ENCODE measurements at regions not wholly inside any gene's neighbourhood (a gene's known extent, or its start where the extent isn't known, plus 50 kb on each side); places are given as distances from the start of the nearest gene placed in this dataset.

DNA sequence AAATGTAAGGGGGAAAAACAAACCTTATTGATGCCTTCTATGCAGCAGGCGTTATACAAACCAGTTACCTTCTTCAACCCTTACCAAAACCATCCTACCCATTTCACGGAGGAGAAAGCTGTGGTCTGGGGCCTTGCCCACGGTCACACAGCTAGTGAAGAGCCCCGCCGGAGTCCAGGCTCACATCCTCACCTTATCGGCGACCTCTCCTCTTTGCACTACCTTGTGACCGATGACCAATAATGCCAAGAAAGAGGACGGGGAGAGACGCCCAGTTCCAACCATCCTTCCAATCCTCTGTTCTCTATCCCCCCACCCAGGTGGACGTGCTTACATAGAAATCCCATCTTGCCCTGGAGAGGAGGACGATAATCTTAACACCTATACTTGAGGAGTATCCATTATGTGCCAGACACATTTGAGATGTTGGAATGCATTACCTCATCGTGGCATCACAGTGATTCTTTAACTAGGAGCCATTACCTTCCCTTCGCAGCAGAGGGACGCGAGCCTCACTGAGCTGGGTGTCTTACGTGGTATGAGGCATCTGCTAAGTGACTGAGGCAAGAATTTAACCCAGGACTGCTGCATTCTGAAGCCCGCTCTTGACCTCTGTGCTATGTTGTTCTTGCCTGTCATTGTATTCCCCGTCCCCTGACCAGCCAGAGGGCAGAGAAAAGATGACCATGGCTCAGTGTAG, 253.7 kb upstream of the B3GAT1 start:
- no peaks in the 10 kb centered on the region for H3K27me3 ChIP-seq (ENCODE audit: control insufficient read depth, insufficient read depth, low read length)
- no peak overlapping the region for H3K4me3 ChIP-seq (ENCODE audit: low read length)
- H3K4me1 ChIP-seq (ENCODE audit: control insufficient read depth, insufficient read depth, low read length) = no peaks in the 10 kb centered on the region
- no peak overlapping the region for H3K9ac ChIP-seq (ENCODE audit: low read length)
- H3K36me3 ChIP-seq (ENCODE audit: control insufficient read depth, insufficient read depth, low read length) = no peaks in the 10 kb centered on the region
- no peak overlapping the region for H3K27ac ChIP-seq (ENCODE audit: low read depth, low read length)

DNA sequence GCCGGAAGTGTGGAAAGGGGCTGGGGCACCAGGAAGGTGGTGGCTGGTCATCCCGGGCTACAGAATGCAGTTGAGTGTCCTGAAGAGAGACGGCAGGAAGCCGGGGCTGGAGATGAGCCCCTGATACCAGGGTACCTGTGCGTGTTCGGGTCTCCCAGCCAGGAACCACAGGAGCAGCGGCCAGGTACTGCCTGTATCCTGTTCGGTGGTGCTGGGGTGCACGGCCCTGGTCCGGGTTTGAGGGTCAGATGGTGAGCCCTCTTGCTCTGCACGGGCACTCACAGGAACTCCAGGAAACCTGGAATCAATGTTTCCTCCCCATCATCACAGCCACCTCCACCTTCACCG, 253.1 kb upstream of the B3GAT1 start:
- Histone ChIP-seq H3K4me3 (ENCODE audit: low read length) (no peak overlapping the region), H3K4me1 (ENCODE audit: control insufficient read depth, insufficient read depth, low read length) (no peaks in the 10 kb centered on the region), H3K27ac (ENCODE audit: low read depth, low read length) (no peak overlapping the region), H3K36me3 (ENCODE audit: control insufficient read depth, insufficient read depth, low read length) (no peaks in the 10 kb centered on the region), H3K27me3 (ENCODE audit: control insufficient read depth, insufficient read depth, low read length) (no peaks in the 10 kb centered on the region), H3K9ac (ENCODE audit: low read length) (no peak overlapping the region)

DNA sequence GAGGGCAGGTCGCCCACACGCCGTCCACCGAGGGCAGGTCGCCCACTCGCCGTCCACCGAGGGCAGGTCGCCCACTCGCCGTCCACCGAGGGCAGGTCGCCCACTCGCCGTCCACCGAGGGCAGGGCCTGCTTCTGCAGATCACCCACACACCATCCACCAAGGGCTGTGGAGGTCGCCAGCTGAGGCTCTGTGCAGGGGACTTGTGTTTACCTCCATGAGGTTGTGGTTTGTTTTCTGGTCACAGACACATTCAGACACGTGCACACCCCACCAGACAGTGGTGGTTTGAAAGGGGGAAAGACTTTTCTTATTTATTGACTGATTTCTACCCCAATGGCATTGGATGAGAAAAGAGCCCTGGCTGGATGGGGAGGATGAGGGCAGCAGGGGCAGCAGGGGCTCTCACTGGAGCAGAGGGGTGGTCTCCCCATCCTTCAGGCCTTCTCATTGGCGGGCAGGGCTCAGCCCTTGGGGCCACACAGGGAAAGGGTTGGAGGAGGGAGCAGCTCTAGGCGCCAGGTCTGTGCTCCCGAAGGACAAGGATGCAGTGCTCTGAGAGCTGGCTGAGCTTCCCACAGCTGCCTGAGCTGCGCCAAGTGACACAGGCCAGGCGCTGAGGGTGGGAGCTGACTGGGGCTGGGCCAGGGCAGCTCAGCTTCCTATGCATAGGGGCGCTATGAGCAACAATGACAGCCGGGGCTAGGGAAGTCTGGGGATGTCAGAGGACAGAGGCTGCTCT, 252.6 kb upstream of the B3GAT1 start:
- Histone ChIP-seq H3K9ac (ENCODE audit: low read length) (no peak overlapping the region), H3K4me1 (ENCODE audit: control insufficient read depth, insufficient read depth, low read length) (no peaks in the 10 kb centered on the region), H3K27me3 (ENCODE audit: control insufficient read depth, insufficient read depth, low read length) (no peaks in the 10 kb centered on the region), H3K36me3 (ENCODE audit: control insufficient read depth, insufficient read depth, low read length) (no peaks in the 10 kb centered on the region), H3K4me3 (ENCODE audit: low read length) (no peak overlapping the region), H3K27ac (ENCODE audit: low read depth, low read length) (no peak overlapping the region)

DNA sequence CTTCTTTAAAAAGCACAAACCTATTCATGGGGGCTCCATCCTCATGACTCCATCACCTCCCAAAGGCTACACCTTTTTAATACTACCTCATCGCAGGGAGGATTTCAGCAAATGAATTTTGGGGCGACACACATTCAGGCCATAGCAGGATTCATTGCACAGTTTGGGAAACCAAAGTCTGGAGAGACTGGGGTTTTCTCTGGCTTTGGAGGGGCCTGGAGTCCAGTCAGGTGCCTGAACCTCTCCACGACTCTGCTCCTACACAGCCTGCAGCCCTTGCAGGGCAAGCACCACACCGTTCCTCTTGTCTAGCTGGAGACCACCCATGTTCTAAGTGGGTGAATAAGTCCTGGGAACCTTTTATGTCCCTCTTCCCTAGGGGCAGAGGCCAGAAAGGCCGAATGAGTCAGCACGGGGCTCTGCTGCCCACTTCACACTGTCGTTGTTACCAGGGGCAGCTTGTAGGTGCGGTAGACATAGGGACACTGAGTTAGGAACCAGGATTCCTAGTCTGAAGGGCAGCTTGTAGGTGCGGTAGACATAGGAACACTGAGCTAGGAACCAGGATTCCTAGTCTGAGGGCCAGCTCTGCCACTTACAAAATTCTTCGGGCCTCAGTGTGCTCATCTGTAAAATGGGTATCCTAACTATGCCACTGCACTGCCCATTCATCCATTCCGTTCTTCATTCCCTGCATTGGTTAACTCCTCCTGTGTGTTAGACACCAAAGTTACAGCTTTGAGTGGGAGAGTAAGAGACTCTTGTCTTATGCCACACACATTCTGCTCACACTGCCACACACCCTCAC, 251.7 kb upstream of the B3GAT1 start:
- Histone ChIP-seq H3K4me3 (ENCODE audit: low read length) (no peak overlapping the region), H3K9ac (ENCODE audit: low read length) (no peak overlapping the region), H3K27me3 (ENCODE audit: control insufficient read depth, insufficient read depth, low read length) (no peaks in the 10 kb centered on the region), H3K36me3 (ENCODE audit: control insufficient read depth, insufficient read depth, low read length) (no peaks in the 10 kb centered on the region), H3K4me1 (ENCODE audit: control insufficient read depth, insufficient read depth, low read length) (no peaks in the 10 kb centered on the region), H3K27ac (ENCODE audit: low read depth, low read length) (no peak overlapping the region)

DNA sequence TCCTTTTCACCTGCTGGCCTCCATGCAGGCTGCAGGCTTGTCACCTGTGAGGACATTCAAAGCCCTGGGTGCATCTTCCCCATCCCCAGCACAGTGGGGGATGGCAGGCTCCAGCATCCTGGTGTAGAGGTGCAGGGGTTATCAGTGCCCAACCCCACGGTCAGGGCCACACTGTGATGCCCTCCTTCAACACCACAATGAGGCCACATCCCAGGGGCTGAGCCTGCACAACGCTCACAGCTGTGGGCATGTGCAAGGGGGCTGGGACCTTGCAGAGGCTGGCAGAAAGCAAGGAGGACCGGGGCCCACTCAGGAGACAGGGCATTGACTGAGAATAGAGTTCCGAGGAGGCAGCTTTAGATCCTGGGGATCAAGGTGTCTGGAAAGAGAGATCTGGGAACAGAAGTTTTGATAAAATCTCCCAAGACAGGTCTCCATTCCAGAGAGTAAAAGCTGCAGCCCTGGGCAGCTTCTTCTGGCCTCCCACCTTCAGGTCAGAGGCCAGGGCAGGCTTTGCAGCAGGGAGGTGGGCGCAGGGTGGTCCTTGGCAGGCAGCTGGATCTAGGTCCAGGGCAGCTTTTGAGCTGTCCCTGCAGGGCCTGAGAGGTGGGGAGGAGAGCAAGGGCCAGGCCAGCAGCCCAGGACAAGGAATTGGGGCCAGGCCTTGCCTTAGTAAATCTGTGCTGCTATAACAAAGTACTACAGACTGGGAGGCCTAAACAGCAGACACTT, 250.8 kb upstream of the B3GAT1 start:
- Histone ChIP-seq H3K9ac (ENCODE audit: low read length) (no peak overlapping the region), H3K4me3 (ENCODE audit: low read length) (no peak overlapping the region), H3K27me3 (ENCODE audit: control insufficient read depth, insufficient read depth, low read length) (no peaks in the 10 kb centered on the region), H3K36me3 (ENCODE audit: control insufficient read depth, insufficient read depth, low read length) (no peaks in the 10 kb centered on the region), H3K27ac (ENCODE audit: low read depth, low read length) (no peak overlapping the region), H3K4me1 (ENCODE audit: control insufficient read depth, insufficient read depth, low read length) (no peaks in the 10 kb centered on the region)

DNA sequence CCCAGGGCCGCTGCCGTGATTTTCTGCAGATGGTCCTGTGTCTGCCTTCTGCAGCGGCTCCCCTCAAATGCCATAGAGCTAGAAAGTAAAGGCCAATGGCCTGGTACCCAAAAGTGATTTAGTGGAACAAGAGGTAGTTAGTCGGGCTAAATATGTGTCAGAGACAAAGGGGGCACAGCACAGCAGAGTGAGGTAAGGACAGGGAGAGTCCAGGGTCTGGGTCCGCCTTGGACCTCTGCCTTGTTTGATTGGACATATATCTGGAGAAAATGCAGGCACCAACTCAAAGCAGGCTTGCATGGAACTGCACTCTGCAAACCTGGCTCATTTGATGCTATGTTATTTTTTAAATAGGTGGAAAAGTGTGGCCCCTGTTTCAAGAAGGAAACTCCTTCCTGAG, 249.6 kb upstream of the B3GAT1 start:
- no peaks in the 10 kb centered on the region for H3K36me3 ChIP-seq (ENCODE audit: control insufficient read depth, insufficient read depth, low read length)
- H3K4me3 ChIP-seq (ENCODE audit: low read length) = no peak overlapping the region
- H3K9ac ChIP-seq (ENCODE audit: low read length) = no peak overlapping the region
- no peak overlapping the region for H3K27ac ChIP-seq (ENCODE audit: low read depth, low read length)
- H3K4me1 ChIP-seq (ENCODE audit: control insufficient read depth, insufficient read depth, low read length) = no peaks in the 10 kb centered on the region
- no peaks in the 10 kb centered on the region for H3K27me3 ChIP-seq (ENCODE audit: control insufficient read depth, insufficient read depth, low read length)

DNA sequence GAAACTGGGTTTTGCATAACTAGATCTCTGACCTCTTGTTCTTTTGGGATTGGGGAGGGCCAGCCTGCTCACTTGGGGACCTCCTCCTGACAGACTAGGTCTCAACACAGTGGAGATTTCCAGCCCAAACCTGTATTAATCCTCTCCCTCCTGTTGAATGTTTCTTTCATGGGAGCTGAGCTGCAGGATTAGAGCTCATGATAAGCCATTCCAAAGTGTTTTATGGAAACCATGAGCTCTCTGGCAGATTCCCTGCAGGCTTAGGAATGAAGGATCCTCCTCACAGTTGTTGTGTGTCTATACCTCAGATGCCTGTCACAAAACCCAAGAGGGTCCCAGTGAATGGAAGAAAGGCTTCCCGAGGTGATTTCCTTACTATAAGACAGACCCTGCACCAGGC, 248.4 kb upstream of the B3GAT1 start:
- H3K27ac ChIP-seq (ENCODE audit: low read depth, low read length) = no peak overlapping the region
- H3K4me3 ChIP-seq (ENCODE audit: low read length) = no peak overlapping the region
- H3K9ac ChIP-seq (ENCODE audit: low read length) = no peak overlapping the region
- H3K27me3 ChIP-seq (ENCODE audit: control insufficient read depth, insufficient read depth, low read length) = no peaks in the 10 kb centered on the region
- no peaks in the 10 kb centered on the region for H3K4me1 ChIP-seq (ENCODE audit: control insufficient read depth, insufficient read depth, low read length)
- no peaks in the 10 kb centered on the region for H3K36me3 ChIP-seq (ENCODE audit: control insufficient read depth, insufficient read depth, low read length)

DNA sequence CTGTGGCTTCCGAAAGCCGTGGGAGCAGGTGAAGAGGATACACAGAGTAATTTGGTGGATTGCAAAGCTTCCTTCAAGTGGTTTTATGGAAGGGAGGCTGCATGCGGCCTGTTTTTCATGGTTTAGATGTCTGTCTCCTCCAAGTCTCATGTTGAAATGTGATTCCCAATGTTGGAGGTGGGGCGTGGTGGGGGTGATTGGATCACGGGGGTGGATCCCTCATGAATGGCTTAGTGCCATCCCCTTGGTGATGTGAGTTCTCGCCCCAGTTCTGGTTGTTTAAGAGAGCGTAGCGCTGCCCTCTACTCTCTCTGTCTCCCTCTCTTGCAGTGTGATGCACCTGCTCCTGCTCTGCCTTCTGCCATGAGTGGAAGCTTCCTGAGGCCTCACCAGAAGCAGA, 247.8 kb upstream of the B3GAT1 start:
- H3K36me3 ChIP-seq (ENCODE audit: control insufficient read depth, insufficient read depth, low read length) = no peaks in the 10 kb centered on the region
- no peaks in the 10 kb centered on the region for H3K27me3 ChIP-seq (ENCODE audit: control insufficient read depth, insufficient read depth, low read length)
- no peak overlapping the region for H3K4me3 ChIP-seq (ENCODE audit: low read length)
- no peak overlapping the region for H3K9ac ChIP-seq (ENCODE audit: low read length)
- no peak overlapping the region for H3K27ac ChIP-seq (ENCODE audit: low read depth, low read length)
- H3K4me1 ChIP-seq (ENCODE audit: control insufficient read depth, insufficient read depth, low read length) = no peaks in the 10 kb centered on the region

DNA sequence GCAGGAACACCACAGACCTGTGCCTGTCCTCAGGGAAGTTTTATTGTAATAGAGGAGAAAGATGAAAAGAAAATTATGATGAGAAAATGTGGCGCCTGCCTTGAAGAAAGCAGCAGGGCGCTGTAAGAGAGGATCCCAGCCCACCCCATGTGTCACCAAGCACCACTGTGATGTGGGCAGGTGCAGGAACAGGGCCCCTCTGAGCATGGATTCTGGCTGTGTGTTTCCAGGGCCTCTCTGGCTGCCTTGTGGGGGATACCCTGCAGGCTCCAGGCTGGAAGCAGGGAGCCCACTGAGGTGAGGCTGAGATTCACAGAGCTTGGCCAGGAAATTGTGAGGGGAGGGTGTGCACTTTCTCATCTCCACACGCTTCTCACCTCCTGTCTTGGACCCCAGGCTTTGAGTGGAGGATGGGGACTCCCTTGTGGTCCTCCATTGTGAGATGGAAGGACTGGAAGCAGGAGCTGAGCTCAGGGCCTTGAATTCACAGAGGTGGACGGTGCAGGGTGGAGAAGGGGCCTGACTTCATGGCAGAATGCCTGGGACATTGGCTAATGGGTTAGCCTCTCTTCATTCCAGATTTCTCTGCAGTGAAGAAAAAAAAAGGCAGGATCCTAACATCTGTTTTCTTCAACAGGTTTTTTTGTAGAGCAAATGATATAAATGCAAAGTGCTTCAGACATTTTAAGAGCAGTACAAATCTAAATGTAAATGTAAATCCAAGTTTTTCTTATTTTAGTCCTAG, 246.6 kb upstream of the B3GAT1 start:
- H3K4me3 ChIP-seq (ENCODE audit: low read length) = no peak overlapping the region
- H3K27me3 ChIP-seq (ENCODE audit: control insufficient read depth, insufficient read depth, low read length) = no peaks in the 10 kb centered on the region
- H3K4me1 ChIP-seq (ENCODE audit: control insufficient read depth, insufficient read depth, low read length) = no peaks in the 10 kb centered on the region
- H3K36me3 ChIP-seq (ENCODE audit: control insufficient read depth, insufficient read depth, low read length) = no peaks in the 10 kb centered on the region
- H3K27ac ChIP-seq (ENCODE audit: low read depth, low read length) = no peak overlapping the region
- no peak overlapping the region for H3K9ac ChIP-seq (ENCODE audit: low read length)

DNA sequence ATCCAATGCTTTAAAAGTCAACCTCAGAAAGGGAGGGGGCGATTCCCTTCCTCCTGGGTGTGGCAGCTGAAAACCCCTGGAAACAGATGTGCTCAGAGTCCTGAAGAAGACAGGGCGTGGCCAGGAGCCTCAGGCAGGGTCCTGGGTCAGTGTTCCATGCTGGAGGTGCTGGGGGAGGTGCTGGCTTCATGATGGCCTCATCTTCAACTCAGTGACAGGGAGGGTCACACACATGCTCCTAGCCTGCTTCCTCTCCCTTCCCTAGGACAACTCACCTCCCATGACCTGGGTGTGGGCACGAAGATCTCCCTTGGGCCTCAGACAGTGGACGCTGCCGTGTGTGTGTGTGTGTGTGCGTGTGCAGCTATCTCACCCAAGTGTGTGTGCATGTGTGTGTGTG, 245.6 kb upstream of the B3GAT1 start:
- H3K9ac ChIP-seq (ENCODE audit: low read length) = no peak overlapping the region
- H3K4me3 ChIP-seq (ENCODE audit: low read length) = no peak overlapping the region
- H3K4me1 ChIP-seq (ENCODE audit: control insufficient read depth, insufficient read depth, low read length) = no peaks in the 10 kb centered on the region
- H3K36me3 ChIP-seq (ENCODE audit: control insufficient read depth, insufficient read depth, low read length) = no peaks in the 10 kb centered on the region
- H3K27me3 ChIP-seq (ENCODE audit: control insufficient read depth, insufficient read depth, low read length) = no peaks in the 10 kb centered on the region
- no peak overlapping the region for H3K27ac ChIP-seq (ENCODE audit: low read depth, low read length)

DNA sequence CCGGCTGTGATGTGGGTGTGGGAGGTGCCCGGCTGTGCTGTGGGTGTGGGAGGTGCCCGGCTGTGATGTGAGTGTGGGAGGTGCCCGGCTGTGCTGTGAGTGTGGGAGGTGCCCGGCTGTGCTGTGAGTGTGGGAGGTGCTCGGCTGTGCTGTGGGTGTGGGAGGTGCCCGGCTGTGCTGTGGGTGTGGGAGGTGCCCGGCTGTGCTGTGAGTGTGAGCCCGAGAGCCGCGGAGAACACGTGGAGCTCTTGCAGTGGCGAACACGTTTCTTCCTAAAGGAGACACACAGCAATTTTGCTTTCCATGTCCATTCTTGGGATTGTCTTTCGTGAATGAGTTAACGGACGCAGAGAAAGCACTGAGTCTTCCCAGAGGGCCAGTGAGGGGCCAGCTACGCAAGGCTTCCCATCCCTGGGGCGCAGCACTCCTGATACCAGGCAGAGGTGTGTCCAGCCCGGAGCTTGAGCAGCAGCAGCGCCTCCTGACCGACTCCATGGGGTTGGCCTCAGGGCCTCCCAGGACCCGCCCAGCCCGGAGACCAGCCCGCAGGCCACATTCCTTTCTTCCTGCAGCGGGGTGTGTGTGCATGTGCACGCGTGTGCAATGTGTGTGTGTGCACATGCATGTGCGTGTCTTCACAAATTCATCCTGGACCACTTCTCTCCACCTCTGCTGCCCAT, 245.0 kb upstream of the B3GAT1 start:
- Histone ChIP-seq H3K27ac (ENCODE audit: low read depth, low read length) (no peak overlapping the region), H3K4me1 (ENCODE audit: control insufficient read depth, insufficient read depth, low read length) (no peaks in the 10 kb centered on the region), H3K36me3 (ENCODE audit: control insufficient read depth, insufficient read depth, low read length) (no peaks in the 10 kb centered on the region), H3K27me3 (ENCODE audit: control insufficient read depth, insufficient read depth, low read length) (no peaks in the 10 kb centered on the region), H3K9ac (ENCODE audit: low read length) (no peak overlapping the region), H3K4me3 (ENCODE audit: low read length) (no peak overlapping the region)
